NCI-H1436 treated with DMSO at 0.1 percent for 48 hours (cell line): ENCODE measurements at regions not wholly inside any gene's neighbourhood (a gene's known extent, or its start where the extent isn't known, plus 50 kb on each side); places are given as distances from the start of the nearest gene placed in this dataset.
A peak's percentile ranks its signal among the peaks of the same experiment; 100 is the strongest.
"Not testable (repeated sequence)": the region's sequence is repeated elsewhere in the genome, so short reads cannot be mapped to it uniquely, and the experiment has no call there.

Experiments
- DNase-seq: peaks from one replicate; lab custom pipeline; 2025; lab: John Stamatoyannopoulos, UW

DNA sequence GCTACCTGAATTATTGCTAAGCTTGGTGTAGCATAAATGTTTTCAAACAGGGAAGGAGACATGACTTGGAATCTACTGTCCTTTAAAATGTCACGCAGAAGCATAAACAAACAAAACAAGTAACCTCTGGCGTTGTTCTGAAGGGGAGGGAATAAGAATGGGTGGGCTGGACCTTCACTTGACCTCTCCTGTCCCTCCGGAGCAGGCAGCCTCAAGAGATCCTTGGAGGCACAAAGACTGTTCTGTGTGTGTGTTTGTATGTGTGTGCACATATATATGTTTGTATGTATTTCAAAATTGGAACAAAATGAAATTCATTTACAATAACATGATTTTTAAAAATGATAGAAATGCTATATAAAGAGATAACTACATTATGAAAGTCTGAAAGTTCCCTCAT, 91.3 kb upstream of the DCLK2 start:
- no peak for DNase-seq

DNA sequence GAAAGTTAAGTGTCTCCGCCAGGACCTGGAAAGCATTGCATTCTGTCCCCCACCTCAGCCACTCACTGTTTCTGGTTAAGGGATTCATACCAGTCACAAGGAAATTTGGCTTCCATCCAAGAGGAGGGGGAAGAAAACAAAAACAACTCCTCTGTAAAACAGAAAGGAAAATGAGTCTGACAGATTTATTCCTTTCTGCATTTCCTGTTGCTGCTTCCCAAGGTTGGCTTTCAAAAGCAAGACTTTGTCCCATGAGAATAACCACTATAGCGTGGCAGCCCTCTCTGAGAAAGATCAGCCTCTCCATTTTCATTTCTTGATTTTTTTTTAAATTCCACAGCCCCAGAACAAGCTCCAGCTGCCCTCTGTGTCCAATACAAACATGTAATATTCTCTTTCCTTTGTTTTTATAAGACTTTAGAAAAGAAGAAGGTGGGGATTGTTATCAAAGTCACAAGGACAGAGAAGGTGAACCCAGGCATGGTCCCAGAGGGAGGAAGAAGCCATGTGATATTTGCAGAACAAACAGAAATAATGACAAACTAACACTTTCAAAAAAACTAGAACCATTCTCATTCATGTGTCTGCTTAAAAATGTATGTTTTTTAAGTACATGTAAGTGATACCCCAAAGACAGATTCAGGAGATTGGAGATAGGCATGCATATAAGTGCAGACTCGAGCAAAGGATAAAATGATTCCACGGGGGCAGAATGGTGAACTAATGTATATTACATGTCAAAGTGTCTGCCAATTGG, 90.7 kb upstream of the DCLK2 start:
- peak; percentile 29 for DNase-seq

DNA sequence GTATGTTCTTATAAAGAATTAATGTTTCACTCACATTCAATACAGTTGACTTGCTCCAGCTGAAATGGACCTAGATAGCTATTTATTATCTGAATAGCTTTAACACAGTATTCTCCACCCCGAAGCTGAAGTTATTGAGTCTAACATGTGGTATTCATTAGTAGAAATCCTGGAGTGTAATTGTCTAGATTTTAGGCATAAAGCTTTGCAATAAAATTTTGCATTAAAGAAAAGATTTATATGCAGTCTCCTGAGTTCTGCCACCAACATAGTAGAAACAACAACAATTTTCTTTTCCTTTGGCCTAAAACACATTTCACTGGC, 90.2 kb upstream of the DCLK2 start:
- no peak for DNase-seq

DNA sequence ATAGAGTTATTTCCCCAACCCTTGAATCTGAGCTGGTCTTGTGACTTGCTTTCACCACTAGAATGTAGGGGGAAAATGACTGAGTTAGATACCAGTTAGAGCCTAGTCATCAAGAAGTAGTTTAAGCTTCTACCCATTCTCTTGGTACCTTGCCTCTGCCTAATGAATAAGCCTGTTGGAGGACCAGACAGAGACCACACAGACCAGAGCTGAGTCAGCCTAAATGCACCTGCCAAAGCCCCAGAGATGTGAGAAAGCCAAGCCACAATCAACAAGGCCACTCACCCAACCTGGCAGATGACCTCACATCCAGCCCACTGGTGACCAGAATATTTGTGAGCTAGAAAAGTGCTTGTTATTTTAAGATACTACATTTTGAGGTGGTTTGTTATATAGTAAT, 85.2 kb upstream of the DCLK2 start:
- no peak for DNase-seq

DNA sequence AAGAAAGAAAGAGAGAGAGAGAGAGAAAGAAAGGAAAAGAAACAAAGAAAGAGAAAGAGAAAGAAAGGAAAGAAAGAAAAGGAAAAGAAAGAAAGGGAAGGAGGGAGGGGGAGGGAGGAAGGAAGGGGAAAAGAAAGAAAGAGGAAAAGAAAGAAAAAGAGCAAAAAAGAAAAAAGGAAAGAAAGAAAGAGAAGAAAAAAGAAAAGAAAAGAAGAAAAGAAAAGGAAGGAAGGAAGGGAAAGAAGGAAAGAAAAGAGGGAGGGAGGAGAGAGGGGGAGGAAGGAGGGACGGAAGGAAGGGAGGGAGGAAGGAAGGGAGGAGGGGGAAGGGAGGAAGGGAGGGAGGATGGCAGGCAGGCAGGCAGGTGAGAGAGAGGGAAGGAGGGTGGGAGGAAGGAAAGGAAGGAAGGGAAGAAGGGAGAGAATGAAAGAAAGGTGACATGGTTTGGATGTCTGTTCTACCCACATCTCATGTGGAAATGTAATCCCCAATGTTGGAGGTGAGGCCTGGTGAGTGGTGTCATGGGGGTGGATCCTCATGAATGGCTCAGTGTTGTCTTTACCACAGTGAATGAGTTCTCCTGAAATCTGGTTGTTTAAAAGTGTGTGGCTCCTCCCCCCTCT, 83.0 kb upstream of the DCLK2 start:
- no peak for DNase-seq

DNA sequence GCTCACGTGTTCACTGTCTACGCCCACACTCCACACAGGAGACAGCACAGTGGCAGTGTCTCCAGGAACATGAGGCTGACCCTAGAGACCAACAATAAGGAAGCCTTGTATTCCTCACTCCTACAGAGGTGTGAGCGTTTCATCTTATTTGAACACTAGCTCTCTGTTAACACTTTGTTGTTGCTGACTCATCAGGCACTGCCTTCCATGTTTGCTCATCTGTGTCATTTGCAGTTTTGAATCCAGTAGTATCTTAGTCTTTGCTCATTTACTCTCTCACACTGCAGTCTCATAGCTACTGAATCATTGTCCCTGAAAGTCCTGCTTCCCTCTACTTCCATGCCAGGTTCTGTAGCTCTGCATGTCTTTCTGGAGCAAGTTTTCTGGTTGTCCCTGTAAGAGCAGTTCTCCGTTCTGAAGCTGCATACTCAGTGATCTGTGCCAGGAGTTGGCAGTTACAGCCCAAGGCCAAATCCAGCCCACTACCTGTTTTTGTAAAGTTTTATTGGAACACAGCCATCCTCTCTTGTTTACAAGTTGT, 80.3 kb upstream of the DCLK2 start:
- DNase-seq: no peak

DNA sequence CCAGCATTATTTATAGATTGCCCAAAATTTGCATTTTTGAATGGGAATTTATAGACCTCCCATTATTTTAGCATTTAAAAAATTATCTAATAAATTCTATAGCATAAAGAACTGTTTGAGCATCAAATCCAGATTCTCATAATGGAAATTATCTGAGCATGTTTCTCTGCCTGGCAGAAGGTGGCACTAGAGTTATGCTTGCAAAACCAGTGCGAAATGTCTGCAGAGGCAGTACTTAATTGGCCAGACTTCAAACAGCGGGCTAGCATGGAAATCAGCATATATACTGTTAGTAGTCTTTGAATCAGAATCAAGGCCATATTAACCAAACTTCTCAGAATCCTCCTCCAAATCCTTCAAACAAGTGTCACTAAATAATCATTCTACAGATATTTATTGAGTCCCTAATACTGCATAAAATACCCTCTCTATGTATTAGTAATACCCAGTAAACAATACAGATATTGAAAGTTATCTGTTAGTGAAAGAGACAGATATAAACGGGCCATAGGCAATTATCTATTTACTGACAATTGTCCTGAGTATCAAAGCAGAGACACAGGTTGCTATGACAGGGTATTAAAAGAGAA, 78.7 kb upstream of the DCLK2 start:
- no peak for DNase-seq

DNA sequence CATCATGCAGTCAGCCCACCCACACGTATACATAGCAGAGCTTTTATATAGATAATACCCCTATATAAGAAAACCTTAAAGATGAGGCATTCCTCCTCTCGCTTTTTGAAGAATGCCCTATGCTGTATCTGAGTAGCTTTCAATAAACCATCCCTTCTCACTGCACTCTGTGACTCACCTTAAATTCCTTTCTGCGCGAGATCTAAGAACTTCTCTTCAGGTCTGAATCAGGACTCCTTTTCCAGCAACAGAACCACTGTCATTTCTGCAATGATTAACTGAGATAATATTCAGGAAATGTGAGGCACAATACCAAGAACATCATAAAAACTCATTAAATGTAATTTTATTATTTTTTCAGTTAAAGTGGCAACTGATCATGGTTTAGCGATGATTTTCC, 76.4 kb upstream of the DCLK2 start:
- DNase-seq: no peak

DNA sequence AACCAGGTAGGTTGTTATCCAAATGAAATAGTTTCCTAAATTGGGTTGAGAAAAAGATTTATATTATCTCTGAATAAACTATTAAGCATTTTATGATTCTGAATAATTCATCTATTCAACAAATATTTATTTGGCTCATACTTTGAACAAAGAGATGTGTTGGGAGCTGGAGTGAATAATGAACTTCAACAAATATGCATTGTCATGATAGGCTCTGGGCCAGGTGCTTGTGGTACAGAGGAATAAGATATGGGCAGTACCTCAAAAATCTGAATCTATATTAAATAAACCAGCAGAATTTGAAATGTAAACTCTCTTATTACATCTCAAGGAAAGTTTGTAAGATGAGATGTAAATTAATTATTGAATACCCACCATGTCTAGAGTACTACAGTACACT, 75.7 kb upstream of the DCLK2 start:
- DNase-seq: no peak

DNA sequence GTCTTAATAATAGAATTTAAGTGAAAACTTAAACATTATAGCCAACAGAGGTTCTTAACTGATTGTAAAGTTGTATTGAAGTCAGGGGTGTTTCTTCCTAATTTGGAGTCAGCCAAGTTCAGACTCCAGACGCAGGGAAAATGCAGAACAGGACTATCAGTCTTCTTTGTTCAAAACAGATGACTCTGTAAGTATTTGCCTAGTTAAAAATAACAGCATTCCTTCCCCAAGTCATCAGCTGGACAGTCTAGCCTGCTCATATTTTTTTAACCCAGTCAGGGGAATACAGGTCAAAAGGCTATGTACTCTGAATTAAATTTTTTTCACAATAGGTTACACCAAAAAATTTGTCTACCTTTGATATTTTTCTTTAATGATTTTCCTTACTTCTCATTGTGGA, 73.8 kb upstream of the DCLK2 start:
- DNase-seq: no peak

DNA sequence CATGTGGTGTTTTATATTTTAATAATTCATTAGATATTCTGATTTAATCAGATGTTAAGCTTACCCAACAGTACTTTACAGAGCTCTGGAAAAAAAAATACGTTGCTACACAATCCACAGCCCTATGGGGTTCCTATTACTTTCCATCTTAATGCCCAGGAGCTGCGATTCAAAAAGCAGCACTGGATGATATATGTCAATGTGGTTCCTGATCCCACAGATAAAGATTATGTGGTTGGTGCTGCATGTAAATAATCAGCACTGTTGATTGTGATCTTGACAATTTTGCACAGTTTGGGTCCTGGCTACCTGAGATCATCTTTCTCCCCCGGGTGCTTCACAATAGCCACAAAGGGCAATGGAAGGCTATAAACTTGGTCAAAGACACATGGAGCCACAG, 72.7 kb upstream of the DCLK2 start:
- DNase-seq: no peak

DNA sequence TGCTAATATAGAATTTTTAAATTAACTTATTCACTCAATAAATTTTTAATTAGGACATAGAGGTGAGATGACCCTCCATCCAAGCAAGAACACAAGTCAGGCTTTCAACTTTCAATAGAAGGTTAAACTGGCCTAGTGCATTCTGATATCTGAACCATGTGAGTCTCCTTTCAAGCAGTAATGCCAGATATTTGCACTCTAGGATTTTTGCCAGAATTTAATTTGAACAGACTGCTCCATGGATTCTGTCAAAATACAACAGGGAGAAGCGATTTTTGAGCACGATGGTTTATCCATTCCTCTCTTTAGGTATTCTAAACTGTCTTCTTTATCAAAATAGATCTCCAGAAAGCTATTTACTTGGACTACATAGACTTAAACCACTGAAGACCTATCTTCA, 72.0 kb upstream of the DCLK2 start:
- no peak for DNase-seq

DNA sequence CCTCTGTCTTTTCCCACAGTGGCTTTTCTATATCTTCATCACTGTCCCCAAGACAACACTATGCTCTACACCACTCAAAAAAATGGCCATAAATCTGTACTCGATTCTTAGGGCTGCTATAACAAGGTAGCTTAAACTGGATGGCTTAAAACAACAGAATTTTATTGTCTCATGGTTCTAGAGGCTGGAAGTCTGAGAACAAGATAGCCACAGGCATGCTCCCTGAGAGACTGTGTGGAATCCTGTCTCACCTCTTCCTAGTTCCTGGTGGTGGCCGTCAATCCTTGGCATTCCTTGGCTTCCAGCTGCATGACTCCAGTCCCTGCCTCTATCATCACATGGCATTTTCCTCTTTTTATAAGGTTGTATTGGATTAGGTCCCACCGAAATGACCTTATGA, 70.7 kb upstream of the DCLK2 start:
- DNase-seq: no peak

DNA sequence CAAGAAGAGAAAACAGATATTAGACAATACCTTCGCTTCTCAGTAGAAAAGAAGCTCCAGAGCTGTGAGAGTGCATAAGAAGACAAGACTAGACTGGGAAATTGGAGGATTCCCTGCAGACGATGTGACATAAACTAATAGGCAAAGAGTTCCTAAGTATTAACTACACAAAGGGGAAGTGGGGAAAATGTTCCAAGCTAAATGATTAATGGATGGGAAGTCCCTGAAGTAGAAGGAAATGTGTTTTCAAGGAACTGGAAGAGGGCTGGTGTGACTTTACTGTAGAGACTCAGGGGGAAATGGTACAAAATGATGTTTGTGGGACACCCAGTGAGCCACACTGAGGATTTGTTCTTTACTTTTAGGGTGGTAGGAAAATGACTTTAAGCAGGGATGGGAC, 69.7 kb upstream of the DCLK2 start:
- no peak for DNase-seq

DNA sequence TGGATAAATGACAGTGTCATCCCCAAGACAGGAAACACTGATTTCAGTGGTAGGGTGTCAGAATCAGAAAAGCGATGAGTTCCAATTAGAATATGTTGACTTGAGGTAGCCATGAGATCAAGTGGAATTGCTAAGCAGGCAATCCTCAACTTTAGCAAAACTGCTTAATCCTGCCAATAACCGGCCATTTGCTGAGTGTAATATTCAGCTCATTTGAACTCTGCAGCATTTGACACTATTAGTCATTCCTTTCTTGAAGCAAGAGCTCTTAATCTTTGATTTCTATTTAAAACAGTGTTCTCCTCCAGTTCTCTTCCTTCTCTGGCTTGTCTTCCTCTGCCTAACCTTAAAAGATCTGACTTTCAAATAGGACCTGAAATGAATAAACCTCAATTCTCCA, 68.7 kb upstream of the DCLK2 start:
- DNase-seq: no peak

DNA sequence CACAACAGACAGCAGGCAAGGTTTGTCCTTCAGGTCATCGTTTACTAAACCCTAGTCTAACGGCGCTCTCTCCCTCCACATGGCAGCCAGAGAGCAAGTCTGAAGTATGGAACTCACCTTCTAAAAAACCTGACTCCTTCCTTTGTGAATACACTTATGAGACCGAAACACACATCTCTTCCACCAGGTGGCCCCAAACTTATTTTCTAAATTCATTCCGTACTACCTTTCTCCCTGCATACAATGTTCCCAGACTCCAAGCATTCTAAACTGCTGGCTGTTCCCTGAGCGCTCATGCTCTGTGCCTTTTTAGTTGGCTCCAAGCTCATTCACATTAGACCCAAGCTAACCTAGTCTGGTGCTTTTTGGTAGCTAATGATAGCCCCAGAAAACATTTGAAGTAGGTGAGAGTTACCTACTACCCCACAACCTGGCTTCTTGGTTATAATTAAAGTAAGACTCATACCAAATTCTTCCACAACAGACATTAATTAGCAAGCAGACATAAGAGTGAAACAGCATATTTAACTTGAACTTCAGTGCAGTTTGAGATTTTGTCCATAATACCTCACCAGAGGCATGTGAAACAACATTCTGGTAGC, 67.6 kb upstream of the DCLK2 start:
- peak; percentile 26 for DNase-seq

DNA sequence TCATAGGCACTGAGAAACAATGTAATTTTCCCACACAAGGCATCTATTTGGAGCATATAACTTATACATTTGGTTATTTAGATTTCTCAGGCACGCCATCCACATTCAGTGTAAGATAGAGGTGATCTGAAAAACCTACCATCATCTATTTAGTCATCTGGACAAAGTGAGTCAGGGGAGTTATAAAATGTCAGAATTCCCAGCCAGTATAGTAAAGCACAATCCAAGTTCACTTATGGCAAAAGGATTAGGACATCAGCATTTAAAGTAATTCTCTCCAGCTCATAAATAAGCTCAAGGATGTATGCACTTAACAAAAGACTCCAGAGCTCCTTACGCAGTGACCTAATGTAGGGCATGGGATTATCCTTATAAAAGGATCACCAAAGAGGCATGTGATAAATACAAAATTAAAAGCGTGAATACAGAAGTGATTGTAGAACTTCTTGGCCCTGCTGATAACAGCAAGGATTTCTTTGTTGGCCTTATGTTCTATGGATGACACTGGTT, 65.3 kb upstream of the DCLK2 start:
- no peak for DNase-seq

DNA sequence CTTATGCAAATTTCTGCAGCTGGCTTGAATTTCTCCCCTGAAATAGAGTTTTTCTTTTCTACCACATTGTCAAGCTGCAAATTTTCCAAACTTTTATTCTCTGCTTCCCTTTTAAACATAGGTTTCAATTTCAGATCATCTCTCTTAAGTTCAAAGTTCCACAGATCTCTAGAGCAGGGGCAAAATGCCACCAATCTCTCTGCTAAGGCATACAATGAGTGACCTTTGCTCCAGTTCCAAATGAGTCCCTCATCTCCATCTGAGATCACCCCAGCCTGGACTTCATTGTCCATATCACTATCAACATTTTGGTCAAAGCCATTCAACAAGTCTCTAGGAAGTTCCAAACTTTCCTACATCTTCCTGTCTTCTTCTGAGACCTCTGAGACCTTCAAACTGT, 62.3 kb upstream of the DCLK2 start:
- DNase-seq: not testable (repeated sequence)

DNA sequence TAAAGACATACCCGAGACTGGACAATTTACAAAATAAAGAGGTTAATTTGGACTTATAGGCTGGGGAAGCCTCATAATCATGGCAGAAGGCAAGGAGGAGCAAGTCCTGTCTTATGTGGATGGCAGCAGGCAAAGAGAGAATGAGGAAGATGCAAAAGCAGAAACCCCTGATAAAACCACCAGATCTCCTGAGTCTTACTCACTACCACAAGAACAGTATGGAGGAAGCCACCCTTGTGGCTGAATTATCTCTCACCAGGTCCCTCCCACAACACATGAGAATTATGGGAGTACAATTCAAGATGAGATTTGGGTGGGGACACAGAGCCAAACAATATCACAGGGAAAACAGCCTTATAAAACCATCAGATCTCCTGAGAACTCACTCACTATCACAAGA, 61.6 kb upstream of the DCLK2 start:
- not testable (repeated sequence) for DNase-seq

DNA sequence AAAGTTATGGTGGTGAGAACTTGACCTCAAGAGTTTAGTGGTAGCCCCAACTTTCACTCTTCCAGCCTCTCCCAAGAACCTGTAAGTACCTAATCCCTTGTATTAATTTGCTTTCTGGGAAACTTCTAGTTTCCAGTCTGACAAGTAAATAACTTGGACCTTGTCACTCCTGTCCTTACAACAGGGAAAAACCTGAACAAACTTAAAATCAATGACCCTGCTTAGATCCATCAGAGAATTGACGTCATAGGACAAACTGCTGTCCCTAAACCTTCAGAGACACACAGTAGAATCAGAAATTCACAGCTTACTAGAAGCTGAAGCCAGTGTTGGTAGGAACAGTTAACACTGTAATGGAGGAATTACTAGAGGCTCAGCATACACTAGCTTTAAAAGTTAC, 60.0 kb upstream of the DCLK2 start:
- no peak for DNase-seq

DNA sequence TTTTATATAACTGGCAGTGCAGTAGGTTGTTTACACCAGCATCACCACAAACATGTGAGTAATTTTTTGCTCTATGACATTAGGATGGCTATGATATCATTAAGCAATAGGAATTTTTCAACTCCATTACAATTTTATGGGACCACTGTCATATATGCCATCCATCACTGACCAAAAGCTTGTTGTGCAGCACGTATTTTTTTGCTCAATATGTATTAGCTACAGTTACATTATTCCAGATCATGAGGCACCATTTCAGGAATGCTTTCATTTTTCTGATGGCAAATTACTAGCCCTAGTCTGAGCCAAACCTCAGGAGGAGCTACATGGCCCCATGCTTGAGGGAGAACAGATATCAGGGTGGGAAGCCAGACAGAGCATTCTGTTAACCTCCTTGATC, 56.8 kb upstream of the DCLK2 start:
- DNase-seq: no peak

DNA sequence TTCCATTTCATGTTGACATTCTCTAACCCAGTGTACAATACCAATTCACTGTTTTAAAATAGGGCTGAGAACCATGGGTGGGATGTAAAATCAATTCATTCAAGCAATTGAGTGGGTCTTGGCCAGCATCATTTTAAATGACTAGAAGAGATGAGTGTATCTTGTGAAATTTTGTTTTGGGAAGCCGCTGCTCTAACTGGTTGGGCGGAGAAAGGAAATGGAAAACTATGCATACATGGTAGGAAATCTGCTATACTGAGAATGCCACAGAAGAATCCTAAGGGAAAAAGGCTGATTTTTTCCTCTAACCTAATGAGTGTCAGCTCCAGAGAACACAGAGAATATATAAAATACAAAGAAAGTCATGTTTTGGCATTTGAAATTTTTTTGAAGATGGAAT, 54.8 kb upstream of the DCLK2 start:
- DNase-seq: no peak

DNA sequence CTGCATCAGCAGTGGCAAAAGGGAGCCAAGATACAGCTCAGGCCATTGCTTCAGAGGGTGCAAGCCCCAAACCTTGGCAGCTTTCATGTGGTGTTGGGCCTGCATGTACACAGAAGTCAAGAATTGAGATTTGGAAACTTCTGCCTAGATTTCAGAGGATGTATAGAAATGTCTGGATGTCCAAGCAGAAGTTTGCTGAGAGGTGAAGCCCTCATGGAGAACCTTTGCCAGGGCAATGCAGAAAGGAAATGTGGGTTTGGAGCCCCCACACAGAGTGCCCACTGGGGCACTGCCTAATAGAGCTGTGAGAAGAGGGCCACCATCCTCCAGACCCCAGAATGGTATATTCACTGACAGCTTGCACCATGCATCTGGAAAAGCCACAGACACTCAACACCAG, 51.3 kb upstream of the DCLK2 start:
- DNase-seq: not testable (repeated sequence)
